Stimulated activated CD4-positive, alpha-beta T cell treated with anti-CD3 and anti-CD28 coated beads, Interleukin-12 subunit alpha, Interleukin-12 subunit beta, amount 100 ng/mL, for 24 hours (primary cell): ENCODE measurements at regions not wholly inside any gene's neighbourhood (a gene's known extent, or its start where the extent isn't known, plus 50 kb on each side); places are given as distances from the start of the nearest gene placed in this dataset.
"Not testable (repeated sequence)": the region's sequence is repeated elsewhere in the genome, so short reads cannot be mapped to it uniquely, and the experiment has no call there.

ENCODE experiments used
- DNase-seq, 2 experiments: peaks; one replicate each; pipeline ENCODE4 v3.0.0-alpha.2; 2020; ENCODE audit warnings: low read depth in 2 of 2

DNA sequence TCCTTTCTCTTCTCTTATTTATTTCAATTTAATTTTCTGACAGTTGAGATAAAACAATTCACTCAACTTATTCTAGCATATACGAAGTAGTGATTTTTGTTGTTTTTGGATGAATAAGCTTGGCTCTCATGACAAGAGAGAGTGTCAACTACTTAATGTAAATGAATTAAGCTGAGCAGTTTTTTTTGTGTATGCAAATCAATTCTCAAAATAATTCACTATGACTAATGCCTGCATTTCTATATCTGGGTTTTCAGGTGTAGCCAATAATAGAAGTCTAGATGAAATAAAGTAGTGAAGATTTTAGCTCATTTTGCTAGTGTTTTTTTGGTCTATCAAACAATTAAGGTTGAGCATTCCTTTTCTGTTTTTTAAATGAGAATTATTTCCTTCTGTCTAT is 1354.0 kb downstream of the CDH8 start:
- no peak for DNase-seq

DNA sequence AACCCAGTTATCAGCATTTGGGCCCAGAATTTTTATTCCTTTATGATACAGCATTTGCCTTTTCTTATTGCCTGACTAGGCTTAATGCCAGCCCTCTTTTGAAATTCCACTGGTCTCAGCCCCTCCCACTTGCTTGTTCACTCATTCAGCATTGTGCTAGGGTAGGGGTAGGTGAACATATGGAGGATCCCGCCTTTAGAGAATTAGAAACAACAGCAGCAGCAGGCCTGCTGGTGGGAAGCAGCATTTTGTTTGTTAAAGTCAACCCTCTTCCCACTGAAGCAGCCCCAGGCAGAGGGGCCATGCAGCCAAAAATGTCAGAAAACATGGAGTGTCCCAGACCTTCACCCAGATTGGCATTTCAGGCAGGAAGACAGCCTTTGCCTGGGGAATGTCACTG is 1355.2 kb downstream of the CDH8 start:
- no peak for DNase-seq

DNA sequence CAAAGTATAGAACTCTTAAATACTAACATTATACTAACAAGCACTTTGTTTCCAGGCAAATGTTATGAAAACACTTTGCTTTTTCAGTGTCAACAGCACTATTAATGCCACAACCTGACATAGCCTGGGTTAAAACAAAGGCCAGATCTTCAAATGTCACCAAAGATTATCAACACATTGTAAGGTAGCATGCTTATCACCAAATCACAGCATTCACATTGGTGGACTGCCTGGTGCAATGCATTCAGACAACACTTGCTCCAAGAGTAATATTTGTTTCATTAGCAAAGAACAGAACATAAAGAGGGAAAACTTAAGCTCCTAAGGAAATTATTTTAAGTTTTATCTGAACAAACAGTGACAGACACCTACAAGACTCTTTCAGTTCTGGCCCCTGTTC is 1361.2 kb downstream of the CDH8 start:
- no peak for DNase-seq

DNA sequence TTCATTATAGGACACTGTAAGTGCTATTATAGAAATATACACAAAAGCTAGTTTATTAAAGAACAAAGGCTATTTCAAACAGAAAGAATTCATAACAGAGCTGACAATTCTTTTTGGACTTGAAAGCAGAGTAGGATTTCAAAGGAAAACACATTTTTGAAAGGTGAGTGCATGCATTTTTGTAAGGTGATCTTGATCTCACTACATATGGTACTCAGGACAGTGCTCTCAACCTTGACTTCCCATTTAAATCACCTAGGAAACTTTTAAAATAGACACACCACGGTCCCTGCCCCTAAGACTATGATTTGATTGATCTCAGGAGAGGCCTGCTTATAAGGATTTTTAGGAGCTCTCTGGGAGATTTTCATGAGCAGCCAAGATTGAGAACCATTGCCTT is 1362.0 kb downstream of the CDH8 start:
- no peak for DNase-seq

DNA sequence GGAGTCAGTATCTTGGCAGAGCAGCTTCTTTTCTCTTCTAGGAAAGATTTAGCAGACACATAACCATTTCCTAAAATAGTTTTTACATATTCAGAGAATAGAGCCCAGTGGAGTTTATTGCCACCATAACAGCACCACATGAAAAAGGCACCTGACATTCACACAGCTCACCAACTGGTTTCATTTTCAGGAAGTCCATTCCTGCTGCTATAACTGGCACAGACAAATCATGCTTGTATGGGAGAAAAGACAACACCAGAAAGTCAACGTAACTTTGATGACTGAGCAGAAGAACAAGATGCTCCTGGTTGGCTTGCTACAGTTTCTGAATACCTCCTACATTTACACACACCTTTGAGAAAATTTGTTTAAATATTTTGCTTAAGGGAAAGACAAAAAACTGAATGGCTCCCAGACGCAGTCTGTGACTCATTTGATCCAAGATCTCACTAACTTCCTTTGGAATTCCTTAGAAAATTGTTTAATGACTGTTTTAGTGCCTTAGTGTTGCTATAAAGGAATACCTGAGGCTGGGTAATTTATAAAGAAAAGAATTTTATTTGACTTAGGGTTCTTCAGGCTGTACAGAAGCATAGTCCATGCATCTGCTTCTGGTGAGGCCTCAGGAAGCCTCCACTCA is 1380.6 kb downstream of the CDH8 start:
- DNase-seq, result no peak

DNA sequence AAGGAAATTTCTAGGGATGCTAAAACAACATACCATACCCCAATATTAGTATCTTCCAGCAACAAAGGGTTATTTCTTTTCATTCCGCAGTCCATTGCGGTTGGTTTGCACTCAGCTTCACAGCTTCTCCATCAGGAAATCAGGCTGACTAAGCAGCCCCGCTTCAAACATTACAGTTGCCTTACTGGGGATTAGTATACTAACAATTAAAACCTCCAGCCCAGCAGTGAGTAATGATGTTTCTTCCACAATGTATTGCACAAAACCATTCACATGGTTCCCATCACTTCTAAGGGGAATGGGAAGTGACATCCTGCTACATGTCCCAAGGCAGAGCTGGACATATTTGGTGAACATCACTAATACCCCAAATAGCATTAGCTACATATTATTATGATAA is 1384.9 kb downstream of the CDH8 start:
- no peak for DNase-seq

DNA sequence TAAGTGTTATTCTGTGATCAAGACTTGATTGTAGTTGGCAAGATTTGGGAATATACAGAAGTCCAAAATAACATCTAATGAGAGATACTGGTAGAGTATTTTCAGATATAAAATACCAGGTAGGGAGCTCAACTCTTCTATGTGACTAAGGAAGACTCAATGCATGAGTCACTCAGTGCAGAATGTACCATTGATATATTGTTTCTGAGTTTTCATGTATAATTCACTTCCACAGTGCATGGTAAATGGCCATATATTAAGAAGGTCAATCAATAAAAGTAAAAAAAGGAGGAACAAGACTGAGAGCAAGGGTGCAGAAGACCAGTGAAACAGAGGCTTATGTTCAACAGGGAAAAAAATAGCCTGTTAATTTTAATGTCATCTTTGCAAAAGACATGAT is 1387.9 kb downstream of the CDH8 start:
- no peak for DNase-seq

DNA sequence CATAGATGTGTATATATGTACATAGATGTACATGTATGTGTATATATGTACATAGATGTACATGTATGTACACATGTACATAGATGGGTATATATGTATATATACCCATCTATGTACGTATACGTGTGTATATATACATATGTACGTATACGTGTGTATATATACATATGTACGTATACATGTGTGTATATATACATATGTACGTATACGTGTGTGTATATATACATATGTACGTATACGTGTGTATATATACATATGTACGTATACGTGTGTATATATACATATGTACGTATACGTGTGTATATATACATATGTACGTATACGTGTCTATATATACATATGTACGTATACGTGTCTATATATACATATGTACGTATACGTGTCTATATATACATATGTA is 1388.8 kb downstream of the CDH8 start:
- not testable (repeated sequence) for DNase-seq

DNA sequence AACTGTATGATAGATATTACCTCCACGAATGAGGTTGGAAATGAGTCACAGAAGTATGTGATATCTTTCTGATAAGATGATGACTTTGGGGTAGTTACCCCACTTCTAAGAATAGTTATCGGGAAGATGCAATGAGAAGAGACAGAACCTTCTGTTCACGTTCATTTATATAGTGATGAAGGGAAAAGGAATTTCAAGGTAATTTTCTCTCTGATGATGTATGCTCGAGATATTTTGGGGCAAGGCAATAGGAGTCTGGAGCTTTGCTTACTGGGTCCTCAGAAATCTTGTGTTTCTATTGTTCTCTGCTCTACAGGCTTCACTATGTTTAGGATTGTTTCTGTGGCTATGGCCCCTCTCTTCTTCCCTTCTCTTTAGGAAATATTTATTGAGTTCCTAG is 1389.6 kb downstream of the CDH8 start:
- DNase-seq, result no peak

DNA sequence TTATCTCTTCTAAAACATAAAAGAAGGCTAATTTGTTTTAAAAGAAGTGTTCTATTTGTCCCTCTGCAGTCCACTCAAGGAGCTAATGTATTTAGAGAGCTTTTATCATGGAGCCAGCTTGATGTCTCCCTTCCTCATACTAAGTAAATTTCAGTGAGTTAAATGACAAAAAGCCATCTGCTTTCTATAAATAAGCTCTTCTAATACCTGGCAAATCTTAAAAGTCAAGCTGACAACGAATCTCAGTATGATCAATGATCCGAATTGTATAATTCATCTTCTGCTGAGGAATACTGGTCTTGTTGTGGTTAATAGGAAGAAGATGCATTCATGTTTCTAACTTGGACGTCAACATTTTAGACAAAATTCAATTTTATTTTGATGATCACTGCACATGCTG is 1390.7 kb downstream of the CDH8 start:
- DNase-seq, result no peak

DNA sequence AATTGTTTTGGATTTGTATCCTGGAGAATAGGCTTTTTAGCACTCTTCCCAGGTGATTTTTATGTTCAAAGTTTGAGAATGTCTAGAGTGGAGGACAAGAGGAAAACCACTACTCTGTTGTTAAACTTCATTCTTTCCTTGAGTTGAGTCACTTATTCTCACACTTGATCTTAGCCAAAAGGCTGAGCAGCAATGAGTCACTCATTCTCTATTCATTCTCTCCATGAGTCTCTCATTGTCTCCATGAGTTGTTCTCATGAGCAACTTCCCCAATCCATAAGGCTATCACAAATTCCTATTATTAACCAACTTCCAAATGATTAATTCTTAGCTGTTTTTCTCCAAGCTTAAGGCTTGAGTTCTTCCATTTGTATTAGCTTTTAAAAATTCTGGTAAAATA is 1393.3 kb downstream of the CDH8 start:
- no peak for DNase-seq

DNA sequence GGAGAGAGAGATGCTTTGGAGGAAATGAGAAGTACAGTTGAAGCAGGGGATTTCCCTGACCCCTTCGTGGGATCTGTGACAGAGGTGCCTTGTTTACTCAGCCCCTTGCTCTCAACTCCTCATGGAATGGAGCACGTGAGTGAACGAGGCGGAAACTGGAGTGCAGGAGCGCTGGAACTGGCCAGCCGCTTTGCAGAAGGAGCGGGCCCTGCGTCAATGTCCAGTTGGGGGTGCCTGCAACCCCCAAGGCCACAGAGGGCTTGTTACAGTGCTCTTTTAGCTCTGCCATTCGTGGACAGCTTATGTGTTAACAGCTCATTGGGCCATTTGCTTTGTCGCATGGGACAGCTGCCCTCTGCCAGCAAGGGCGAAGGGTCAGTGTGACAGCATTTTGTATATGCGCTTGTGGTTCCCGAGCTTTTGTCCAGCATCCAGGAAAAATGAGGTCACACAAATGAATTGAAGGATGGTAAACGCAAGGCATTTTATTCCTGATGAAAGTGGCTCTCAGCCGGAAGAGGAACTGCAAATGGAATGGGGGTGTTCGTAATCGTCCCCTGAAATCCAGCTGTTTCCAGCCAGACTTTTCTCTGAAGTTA is 1395.1 kb downstream of the CDH8 start:
- no peak for DNase-seq

DNA sequence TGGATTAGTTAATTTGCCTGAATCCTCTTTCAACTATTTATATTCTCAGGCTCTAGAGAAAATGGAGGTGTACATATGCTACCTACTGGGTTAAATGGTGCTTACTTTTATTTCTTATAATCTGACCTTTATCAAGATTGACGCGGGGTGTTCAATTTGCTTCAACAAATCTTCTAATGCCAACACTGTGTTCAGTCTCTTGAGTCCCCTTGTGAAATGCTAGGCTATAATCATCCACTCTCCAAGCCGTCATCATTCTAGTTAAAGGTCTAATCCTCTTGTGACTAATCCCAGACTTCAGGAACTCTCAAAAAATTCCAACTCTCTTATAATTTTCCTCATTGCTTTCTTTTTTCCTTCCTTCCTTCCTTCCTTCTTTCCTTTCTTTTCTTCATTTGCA is 1396.2 kb downstream of the CDH8 start:
- no peak for DNase-seq

DNA sequence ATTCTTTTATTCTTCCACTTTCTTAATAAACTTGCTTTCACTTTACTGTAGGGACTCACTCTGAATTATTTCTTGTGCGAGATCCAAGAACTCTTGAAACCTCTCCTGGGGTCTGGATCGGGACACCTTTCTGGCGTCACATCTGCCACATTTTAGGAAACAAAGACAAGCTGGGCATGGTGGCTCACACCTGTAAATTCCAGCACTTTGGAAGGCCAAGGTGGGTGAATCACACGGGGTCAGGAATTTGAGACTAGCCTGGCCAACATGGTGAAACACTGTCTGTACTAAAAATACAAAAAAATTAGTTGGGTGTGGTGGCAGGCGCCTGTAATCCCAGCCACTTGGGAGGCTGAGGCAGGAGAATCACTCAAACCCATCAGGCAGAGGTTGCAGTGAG is 1399.6 kb downstream of the CDH8 start:
- DNase-seq, result not testable (repeated sequence)

DNA sequence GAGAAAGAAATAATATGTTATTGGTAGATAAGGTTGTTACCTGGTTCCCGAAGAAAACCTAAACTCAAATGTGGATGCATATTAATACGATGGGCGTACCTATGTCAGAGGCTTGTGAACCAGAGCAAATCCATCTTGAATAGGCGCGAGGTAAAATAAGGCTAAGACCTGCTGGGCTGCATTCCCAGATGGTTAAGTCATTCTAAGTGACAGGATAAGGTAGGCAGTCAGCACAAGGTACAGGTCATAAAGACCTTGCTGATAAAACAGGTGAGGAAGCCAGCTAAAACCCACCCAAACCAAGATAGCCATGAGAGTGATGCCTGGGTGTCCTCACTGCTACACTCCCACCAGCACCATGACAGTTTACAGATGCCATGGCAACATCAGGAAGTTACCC is 1400.1 kb downstream of the CDH8 start:
- no peak for DNase-seq

DNA sequence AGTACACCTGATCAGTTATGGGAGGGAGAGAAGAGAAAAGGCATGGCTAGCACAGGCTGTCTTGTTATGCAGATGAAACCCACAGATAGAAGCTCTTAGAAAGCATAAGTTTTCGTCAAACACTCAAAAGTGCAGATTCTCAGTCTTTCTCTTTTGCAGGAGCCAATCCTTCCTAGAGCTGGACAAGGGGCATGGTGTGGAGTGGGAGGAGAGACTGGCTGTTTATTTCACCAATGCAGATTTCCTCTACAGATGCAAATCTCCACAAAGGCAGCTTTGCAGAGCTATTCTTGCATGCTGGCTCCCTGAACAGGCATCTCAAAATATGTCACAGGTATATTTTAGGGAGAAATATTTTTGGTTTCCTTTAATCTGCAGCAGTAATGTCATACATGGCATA is 1400.7 kb downstream of the CDH8 start:
- DNase-seq, result no peak

DNA sequence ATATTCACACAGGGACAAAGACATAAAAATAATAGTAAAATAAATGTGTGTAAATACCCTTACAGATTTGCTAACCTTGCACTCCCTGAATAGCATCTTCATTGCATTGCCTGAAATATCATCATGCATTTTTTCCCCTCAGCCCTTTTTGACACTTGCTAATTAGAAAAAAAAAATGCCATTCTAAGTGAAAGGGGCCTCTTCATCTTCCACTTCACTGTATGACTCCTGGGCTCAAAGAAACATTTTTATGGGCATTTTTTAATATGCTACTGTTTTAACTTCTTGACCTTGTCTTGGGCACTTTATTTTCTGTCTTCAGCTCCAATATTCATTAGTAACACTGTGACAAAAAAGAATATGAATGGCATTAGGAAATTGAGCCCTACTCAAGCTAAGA is 1424.4 kb downstream of the CDH8 start:
- no peak for DNase-seq

DNA sequence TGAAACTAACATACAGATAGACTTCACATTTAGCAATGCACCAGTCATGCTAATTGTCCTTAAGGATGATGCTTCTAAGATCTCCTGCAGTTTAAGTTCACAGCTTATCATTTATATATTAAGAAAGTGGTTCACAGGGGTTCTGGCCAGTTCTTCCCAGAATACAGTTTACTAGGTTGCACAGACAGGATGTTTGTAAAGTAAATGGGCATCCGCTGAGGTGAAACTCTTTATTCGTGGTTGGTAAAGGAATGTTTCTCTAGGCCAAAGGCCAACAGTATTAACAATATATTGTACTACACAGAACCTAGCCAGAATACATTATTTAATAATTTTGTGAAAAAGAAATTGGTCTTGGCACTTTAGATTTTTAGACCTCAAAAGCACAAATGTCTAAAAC is 1427.3 kb downstream of the CDH8 start:
- DNase-seq, result no peak

DNA sequence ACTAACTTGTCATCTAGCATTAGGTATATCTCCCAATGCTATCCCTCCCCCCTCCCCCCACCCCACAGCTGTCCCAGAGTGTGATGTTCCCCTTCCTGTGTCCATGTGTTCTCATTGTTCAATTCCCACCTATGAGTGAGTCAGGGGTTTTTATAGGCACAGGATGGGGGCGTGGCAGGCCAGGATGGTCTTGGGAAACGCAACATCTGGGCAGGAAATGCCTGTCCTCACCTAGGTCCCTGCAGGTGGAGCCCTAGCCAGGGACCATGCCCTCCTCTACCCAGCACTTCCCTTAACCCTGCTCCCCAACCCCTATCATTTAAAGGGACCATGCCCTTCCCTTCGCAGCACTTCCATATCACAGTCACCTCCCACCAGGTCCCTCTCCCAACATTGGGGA is 1430.6 kb downstream of the CDH8 start:
- not testable (repeated sequence) for DNase-seq

DNA sequence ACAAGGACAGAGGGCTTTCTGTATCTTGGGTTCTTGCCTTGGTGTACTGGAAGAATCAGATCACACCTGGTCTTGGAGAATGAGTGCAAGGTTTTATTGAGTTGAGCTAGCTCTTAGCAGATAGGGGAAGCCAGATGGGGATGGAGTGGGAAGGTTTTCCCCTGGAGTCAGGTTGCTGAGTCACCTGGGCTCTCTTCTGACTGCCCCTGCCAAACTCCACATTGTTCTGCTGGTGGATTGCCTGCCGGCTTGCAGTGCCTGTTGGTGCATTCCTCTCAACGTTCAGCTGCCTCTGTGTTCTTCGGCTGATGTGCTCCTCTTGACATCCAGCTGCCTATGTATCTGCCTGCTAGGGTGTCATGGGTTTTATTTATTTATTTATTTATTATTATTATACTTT is 1431.1 kb downstream of the CDH8 start:
- DNase-seq, result no peak

DNA sequence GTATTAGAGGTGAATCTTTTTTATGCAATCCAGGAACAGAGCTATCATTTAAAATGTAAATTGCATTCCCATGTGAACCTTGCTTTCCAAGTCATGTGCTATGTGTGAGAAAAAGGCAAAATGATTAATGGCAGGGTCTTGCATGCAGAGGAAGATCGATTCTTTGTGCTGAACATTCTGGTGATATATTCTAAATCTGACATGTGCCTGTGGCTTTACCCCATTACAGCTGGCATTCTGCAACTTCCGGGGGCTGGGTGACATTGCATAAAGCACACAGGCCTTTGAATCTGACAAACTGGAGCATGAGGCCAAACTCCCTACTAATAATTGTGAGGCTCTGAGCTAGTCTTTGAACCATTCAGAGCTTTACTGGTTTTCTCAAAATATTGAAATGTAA is 1449.7 kb downstream of the CDH8 start:
- DNase-seq, result no peak

DNA sequence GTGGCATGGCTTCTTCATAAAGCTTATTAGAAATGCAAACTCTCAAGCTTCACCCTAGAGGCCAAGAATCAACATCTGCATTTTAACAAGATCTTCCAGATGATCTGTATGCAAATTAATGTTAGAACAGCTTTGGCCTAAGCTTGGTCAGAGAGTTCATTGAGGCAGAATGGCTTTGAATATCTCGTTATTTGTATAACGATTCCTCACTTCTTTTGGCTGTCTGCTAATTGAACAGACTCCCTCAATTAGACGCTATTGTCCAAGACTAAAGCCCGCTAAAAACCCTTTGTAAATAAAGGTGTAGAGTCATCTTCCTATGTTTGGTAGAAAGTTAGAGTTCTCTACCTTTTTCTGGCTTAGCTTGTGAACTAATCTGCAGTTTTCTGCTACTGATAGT is 1453.7 kb downstream of the CDH8 start:
- no peak for DNase-seq

DNA sequence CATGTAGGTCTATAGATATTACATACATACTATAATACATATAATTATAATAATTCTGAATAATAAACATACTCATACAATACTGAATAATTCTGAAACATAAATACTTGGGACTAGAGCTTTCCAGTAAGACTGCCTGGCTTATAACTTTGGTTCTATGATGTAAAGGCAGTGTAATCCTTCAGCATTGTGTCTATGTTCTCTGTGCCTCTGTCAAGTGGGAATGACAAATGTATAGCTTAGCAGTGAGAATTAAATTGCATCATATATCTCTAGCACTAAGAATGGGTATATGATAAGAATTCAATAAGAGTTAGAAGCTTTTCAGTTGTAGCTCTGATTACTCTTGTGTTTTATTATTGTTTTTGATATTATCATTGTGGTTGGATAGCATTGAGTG is 1469.3 kb downstream of the CDH8 start:
- DNase-seq, result no peak

DNA sequence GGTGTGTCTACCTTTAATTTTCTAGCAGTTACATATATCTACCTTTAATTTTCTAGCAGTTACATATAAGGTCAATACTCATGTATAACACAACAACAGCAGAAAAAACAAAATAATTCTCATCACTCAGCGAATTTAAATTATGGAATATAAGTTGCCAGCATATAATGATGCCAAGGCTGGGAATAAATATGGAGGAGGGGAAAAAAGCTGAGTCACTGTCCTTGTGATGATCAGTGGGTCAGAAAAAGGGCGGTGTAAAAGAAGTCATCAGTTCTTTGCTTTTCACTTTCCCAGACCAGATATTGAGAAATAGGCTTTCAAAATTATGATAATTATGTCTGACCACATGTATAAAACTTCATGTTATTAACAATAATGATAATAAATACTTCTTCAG is 1471.7 kb downstream of the CDH8 start:
- DNase-seq, result no peak
